ENCODE measurements at regions not wholly inside any gene's neighbourhood (a gene's known extent, or its start where the extent isn't known, plus 50 kb on each side); places are given as distances from the start of the nearest gene placed in this dataset.

GRCh38 chrX:8341814-8342590 lies 122.6 kb upstream of the VCX3B start:
- no peaks in the 10 kb centered on the region for H3K9me3 ChIP-seq (ENCODE audit: insufficient read depth, low read length, severe bottlenecking)
- H3K4me1 ChIP-seq (ENCODE audit: insufficient read depth, low read length): no peaks in the 10 kb centered on the region
- no peak overlapping the region for H3K4me2 ChIP-seq (ENCODE audit: insufficient read depth, low read length)
- no peak overlapping the region for H3K9ac ChIP-seq (ENCODE audit: low read depth, low read length)
- ATAC-seq (ENCODE audit: insufficient read depth, low read depth): no peak
- no peak for DNase-seq
- TF ChIP-seq, protein P1, sequence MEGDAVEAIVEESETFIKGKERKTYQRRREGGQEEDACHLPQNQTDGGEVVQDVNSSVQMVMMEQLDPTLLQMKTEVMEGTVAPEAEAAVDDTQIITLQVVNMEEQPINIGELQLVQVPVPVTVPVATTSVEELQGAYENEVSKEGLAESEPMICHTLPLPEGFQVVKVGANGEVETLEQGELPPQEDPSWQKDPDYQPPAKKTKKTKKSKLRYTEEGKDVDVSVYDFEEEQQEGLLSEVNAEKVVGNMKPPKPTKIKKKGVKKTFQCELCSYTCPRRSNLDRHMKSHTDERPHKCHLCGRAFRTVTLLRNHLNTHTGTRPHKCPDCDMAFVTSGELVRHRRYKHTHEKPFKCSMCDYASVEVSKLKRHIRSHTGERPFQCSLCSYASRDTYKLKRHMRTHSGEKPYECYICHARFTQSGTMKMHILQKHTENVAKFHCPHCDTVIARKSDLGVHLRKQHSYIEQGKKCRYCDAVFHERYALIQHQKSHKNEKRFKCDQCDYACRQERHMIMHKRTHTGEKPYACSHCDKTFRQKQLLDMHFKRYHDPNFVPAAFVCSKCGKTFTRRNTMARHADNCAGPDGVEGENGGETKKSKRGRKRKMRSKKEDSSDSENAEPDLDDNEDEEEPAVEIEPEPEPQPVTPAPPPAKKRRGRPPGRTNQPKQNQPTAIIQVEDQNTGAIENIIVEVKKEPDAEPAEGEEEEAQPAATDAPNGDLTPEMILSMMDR (IDR thresholded peaks at IDR 0.05; ENCODE audit: borderline replicate concordance, extremely low read depth, low read length, poor library complexity, severe bottlenecking): no peak
- TF ChIP-seq EZH2 (IDR thresholded peaks at IDR 0.05; ENCODE audit: borderline replicate concordance, low read depth, low read length, severe bottlenecking): no peak
- no peaks in the 10 kb centered on the region for H3K27me3 ChIP-seq (ENCODE audit: insufficient read depth, low read length, poor library complexity)
- no peak overlapping the region for H3K27ac ChIP-seq (ENCODE audit: low read length)
- H3K4me3 ChIP-seq (ENCODE audit: low read depth in 1 of 2, low read length in 2 of 2): no peak overlapping the region
- no peaks in the 10 kb centered on the region for H4K20me1 ChIP-seq (ENCODE audit: insufficient read depth, low read length)
- no peaks in the 10 kb centered on the region for H3K79me2 ChIP-seq (ENCODE audit: insufficient read depth, low read length)
- no peak overlapping the region for H2AFZ ChIP-seq (ENCODE audit: low read depth, low read length)
- no peaks in the 10 kb centered on the region for H3K36me3 ChIP-seq (ENCODE audit: insufficient read depth, low read length)

GRCh38 chrX:8345473-8345872 lies 119.2 kb upstream of the VCX3B start:
- DNase-seq (no peak), ATAC-seq (ENCODE audit: insufficient read depth, low read depth) (no peak)
- no peaks in the 10 kb centered on the region for H3K27me3 ChIP-seq (ENCODE audit: insufficient read depth, low read length, poor library complexity)
- no peaks in the 10 kb centered on the region for H3K36me3 ChIP-seq (ENCODE audit: insufficient read depth, low read length)
- H3K9ac ChIP-seq (ENCODE audit: low read depth, low read length): no peak overlapping the region
- no peak overlapping the region for H2AFZ ChIP-seq (ENCODE audit: low read depth, low read length)
- H3K9me3 ChIP-seq (ENCODE audit: insufficient read depth, low read length, severe bottlenecking): no peaks in the 10 kb centered on the region
- no peak overlapping the region for H3K27ac ChIP-seq (ENCODE audit: low read length)
- no peaks in the 10 kb centered on the region for H3K79me2 ChIP-seq (ENCODE audit: insufficient read depth, low read length)
- TF ChIP-seq, protein P1 (IDR thresholded peaks at IDR 0.05; ENCODE audit: borderline replicate concordance, extremely low read depth, low read length, poor library complexity, severe bottlenecking): no peak
- no peak for TF ChIP-seq EZH2 (IDR thresholded peaks at IDR 0.05; ENCODE audit: borderline replicate concordance, low read depth, low read length, severe bottlenecking)
- H3K4me2 ChIP-seq (ENCODE audit: insufficient read depth, low read length): no peak overlapping the region
- no peaks in the 10 kb centered on the region for H4K20me1 ChIP-seq (ENCODE audit: insufficient read depth, low read length)
- no peak overlapping the region for H3K4me3 ChIP-seq (ENCODE audit: low read depth in 1 of 2, low read length in 2 of 2)
- H3K4me1 ChIP-seq (ENCODE audit: insufficient read depth, low read length): no peaks in the 10 kb centered on the region

DNA sequence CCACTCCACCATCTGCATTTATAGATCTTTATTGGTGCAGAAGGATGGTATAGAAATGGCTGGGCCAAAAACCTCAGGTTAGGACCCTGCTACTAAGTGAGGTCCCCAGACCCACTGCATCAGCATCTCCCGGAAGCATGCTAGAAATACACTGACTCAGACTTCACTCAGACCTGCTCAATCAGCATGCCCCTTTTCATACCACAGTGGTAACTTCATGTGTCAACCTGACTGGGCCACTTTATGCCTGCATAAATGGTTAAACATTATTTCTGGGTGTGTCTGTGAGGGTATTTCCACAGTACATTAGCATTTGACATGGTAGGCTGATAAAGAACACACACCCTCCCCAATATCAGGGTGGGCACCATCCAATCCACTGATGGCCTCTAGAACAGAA lies 118.6 kb upstream of the VCX3B start:
- Histone ChIP-seq H3K4me1 (ENCODE audit: insufficient read depth, low read length) (no peaks in the 10 kb centered on the region), H2AFZ (ENCODE audit: low read depth, low read length) (no peak overlapping the region), H3K4me3 (ENCODE audit: low read depth in 1 of 2, low read length in 2 of 2) (no peak overlapping the region), H3K9ac (ENCODE audit: low read depth, low read length) (no peak overlapping the region), H3K9me3 (ENCODE audit: insufficient read depth, low read length, severe bottlenecking) (no peaks in the 10 kb centered on the region), H3K4me2 (ENCODE audit: insufficient read depth, low read length) (no peak overlapping the region), H3K27me3 (ENCODE audit: insufficient read depth, low read length, poor library complexity) (no peaks in the 10 kb centered on the region), H3K36me3 (ENCODE audit: insufficient read depth, low read length) (no peaks in the 10 kb centered on the region), H3K27ac (ENCODE audit: low read length) (no peak overlapping the region), H4K20me1 (ENCODE audit: insufficient read depth, low read length) (no peaks in the 10 kb centered on the region), H3K79me2 (ENCODE audit: insufficient read depth, low read length) (no peaks in the 10 kb centered on the region)
- TF ChIP-seq, protein P1 (IDR thresholded peaks at IDR 0.05; ENCODE audit: borderline replicate concordance, extremely low read depth, low read length, poor library complexity, severe bottlenecking): no peak
- TF ChIP-seq EZH2 (IDR thresholded peaks at IDR 0.05; ENCODE audit: borderline replicate concordance, low read depth, low read length, severe bottlenecking): no peak
- ATAC-seq (ENCODE audit: insufficient read depth, low read depth) (no peak), DNase-seq (no peak)

Data from DND-41 (cell line).